RWPE1 (cell line): ENCODE measurements at regions not wholly inside any gene's neighbourhood (a gene's known extent, or its start where the extent isn't known, plus 50 kb on each side); places are given as distances from the start of the nearest gene placed in this dataset.
"Not testable (repeated sequence)": the region's sequence is repeated elsewhere in the genome, so short reads cannot be mapped to it uniquely, and the experiment has no call there.

Experiments used
- CTCF ChIA-PET: fragments of 350-600 bp; sonication (Branson Sonifier 250); formaldehyde crosslinking; extraction: SDS; loops from one replicate; lab custom pipeline; 2021; lab: Yijun Ruan, JAX
- POLR2A ChIA-PET: fragments of 400-600 bp; formaldehyde crosslinking; extraction: SDS; loops from one replicate; lab custom pipeline; 2020; ENCODE audit warnings: antibody characterized with exemption; ENCODE audit not compliant: low non-redundant PET; lab: Yijun Ruan, JAX
- DNase-seq: peaks from one replicate; pipeline ENCODE4 v3.0.0; 2012; ENCODE audit warnings: low spot score
- H3K27ac ChIP-seq: fragments of 450-650 bp; 2 replicates; pipeline ENCODE4 v1.5.1; 2017
- CTCF ChIP-seq: fragments of 450-650 bp; conservative IDR thresholded peaks from 2 replicates; pipeline ENCODE4 v1.5.1; 2017; ENCODE audit warnings: low read depth, mild to moderate bottlenecking

GRCh38 chr9:90505695-90506094 lies 136.9 kb downstream of the DIRAS2 start:
- H3K27ac ChIP-seq, result no peak overlapping the region
- POLR2A ChIA-PET, result no interaction called here
- no peak for DNase-seq
- CTCF ChIA-PET, result no interaction called here
- TF ChIP-seq CTCF, result no peak

GRCh38 chr9:90506402-90506801 lies 136.2 kb downstream of the DIRAS2 start:
- POLR2A ChIA-PET, H3K27ac ChIP-seq, DNase-seq: not testable (repeated sequence)
- CTCF ChIA-PET, result interaction anchor here (0.6 kb wide), 1 partner anchor 157 kb away, joined by 3 read pairs; no protein-coding TSS in a partner anchor

- CTCF ChIA-PET, result no interaction called here
- DNase-seq, result no peak
- POLR2A ChIA-PET, result no interaction called here
- no peak for TF ChIP-seq CTCF
- H3K27ac ChIP-seq, result no peak overlapping the region
Observed at GRCh38 chr9:90507621-90508020, 135.0 kb downstream of the DIRAS2 start.

GRCh38 chr9:90508940-90509339 lies 133.7 kb downstream of the DIRAS2 start:
- TF ChIP-seq CTCF, result no peak
- no peak for DNase-seq
- H3K27ac ChIP-seq, result no peak overlapping the region
- ChIA-PET CTCF (no interaction called here), POLR2A (no interaction called here)

- ChIA-PET CTCF (no interaction called here), POLR2A (no interaction called here)
- DNase-seq, result no peak
- H3K27ac ChIP-seq, result no peak overlapping the region
- TF ChIP-seq CTCF, result no peak
Observed at GRCh38 chr9:90511711-90512110, 130.9 kb downstream of the DIRAS2 start.

- no peak for TF ChIP-seq CTCF
- CTCF ChIA-PET, result interaction anchor here (0.6 kb wide), 1 partner anchor 35 kb away, joined by 3 read pairs; no protein-coding TSS in a partner anchor
- no peak for DNase-seq
- no peak overlapping the region for H3K27ac ChIP-seq
- POLR2A ChIA-PET, result no interaction called here
Observed at GRCh38 chr9:90514877-90515276, 127.7 kb downstream of the DIRAS2 start.

GRCh38 chr9:90515510-90515909 lies 127.1 kb downstream of the DIRAS2 start:
- TF ChIP-seq CTCF, result no peak
- DNase-seq, result no peak
- CTCF ChIA-PET, result no interaction called here
- no peak overlapping the region for H3K27ac ChIP-seq
- POLR2A ChIA-PET, result no interaction called here
